Uterus (tissue), 3 donors: ENCODE measurements at regions not wholly inside any gene's neighbourhood (a gene's known extent, or its start where the extent isn't known, plus 50 kb on each side); places are given as distances from the start of the nearest gene placed in this dataset.

Experiments
- DNase-seq, 2 donors: peaks; one replicate each; pipeline ENCODE4 v3.0.0-alpha.2; 2019 to 2020
- H3K27ac ChIP-seq, 2 donors: fragments of 200-600 bp; sonication (generic); 1 replicate in 1 of 2; 2 replicates in 1 of 2; pipeline ENCODE4 v1.5.1; 2016 to 2018
- H3K27me3 ChIP-seq, 2 donors: fragments of 200-600 bp; sonication (generic); one replicate each; pipeline ENCODE4 v1.5.1; 2018 to 2019; ENCODE audit warnings: control low read depth in 1 of 2
- H3K36me3 ChIP-seq, 2 donors: fragments of 200-600 bp; sonication (generic); one replicate each; pipeline ENCODE4 v1.5.1; 2019; ENCODE audit warnings: control low read depth in 1 of 2
- H3K4me1 ChIP-seq, 2 donors: fragments of 200-600 bp; sonication (generic); one replicate each; pipeline ENCODE4 v1.5.1; 2018 to 2019; ENCODE audit warnings: control low read depth in 1 of 2
- H3K4me3 ChIP-seq, 2 donors: fragments of 200-600 bp; sonication (generic); 1 replicate in 1 of 2; 2 replicates in 1 of 2; pipeline ENCODE4 v1.5.1; 2018 to 2019; ENCODE audit warnings: mild to moderate bottlenecking in 1 of 2
- H3K9me3 ChIP-seq, 2 donors: fragments of 200-600 bp; sonication (generic); one replicate each; pipeline ENCODE4 v1.5.1; 2019; ENCODE audit warnings: control low read depth in 1 of 2
- CTCF ChIP-seq, 4 experiments: fragments of 200-600 bp in 2 of 4; fragments of 450-650 bp in 2 of 4; sonication (generic) in 2 of 4; IDR thresholded peaks; one replicate each; pipeline ENCODE4 v1.5.1; 2016 to 2019; ENCODE audit warnings: antibody characterized with exemption in 4 of 4, mild to moderate bottlenecking in 2 of 4, moderate library complexity in 1 of 4
- POLR2A ChIP-seq, 2 donors: fragments of 450-650 bp; IDR thresholded peaks; one replicate each; pipeline ENCODE4 v1.6.1; 2016; ENCODE audit warnings: antibody characterized with exemption in 2 of 2, mild to moderate bottlenecking in 1 of 2, moderate library complexity in 1 of 2
- intact Hi-C: fragments of 100-400 bp; cut with DNase I; formaldehyde crosslinking; loops from one replicate; pipeline ENCODE4 v1.15.1; 2023; ENCODE audit warnings: low total_unique reads
- donor health status: DM: yes; HTN: yes; CAD: no.

GRCh38 chr3:177966493-177966892 lies 569.7 kb upstream of the KCNMB2 start:
- intact Hi-C loops, result no loop called here
- DNase-seq, result no peak

DNA sequence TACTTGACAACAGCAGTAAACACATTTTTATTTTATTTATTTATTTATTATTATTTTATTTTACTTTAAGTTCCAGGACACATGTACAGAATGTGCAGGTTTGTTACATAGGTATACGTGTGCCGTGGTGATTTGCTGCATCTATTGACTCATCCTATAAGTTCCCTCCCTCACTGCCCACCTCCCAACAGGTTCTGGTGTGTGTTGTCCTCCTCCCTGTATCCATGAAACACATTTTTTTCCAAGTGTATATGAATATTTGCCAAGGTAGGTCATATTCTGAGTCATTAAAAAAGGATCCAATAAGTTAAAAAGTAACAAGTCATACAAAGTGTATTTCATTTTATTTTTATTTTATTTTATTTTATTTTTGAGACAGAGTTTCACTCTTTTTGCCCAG lies 567.3 kb upstream of the KCNMB2 start:
- Histone ChIP-seq H3K27ac (no peak overlapping the region), H3K4me1 (no peaks in the 10 kb centered on the region), H3K9me3 (no peaks in the 10 kb centered on the region), H3K27me3 (no peaks in the 10 kb centered on the region), H3K36me3 (no peaks in the 10 kb centered on the region), H3K4me3 (no peak overlapping the region)
- intact Hi-C loops, result no loop called here
- no peak for DNase-seq
- TF ChIP-seq POLR2A (IDR thresholded peaks at IDR 0.05), result no peak

More at GRCh38 chr3:177966493-177966892, 569.7 kb upstream of the KCNMB2 start:
- Histone ChIP-seq H3K27ac (no peak overlapping the region), H3K4me3 (no peak overlapping the region), H3K27me3 (no peaks in the 10 kb centered on the region), H3K36me3 (no peaks in the 10 kb centered on the region), H3K9me3 (no peaks in the 10 kb centered on the region), H3K4me1 (no peaks in the 10 kb centered on the region)
- TF ChIP-seq POLR2A (IDR thresholded peaks at IDR 0.05) (no peak), CTCF (IDR thresholded peaks at IDR 0.05) (no peak)

DNA sequence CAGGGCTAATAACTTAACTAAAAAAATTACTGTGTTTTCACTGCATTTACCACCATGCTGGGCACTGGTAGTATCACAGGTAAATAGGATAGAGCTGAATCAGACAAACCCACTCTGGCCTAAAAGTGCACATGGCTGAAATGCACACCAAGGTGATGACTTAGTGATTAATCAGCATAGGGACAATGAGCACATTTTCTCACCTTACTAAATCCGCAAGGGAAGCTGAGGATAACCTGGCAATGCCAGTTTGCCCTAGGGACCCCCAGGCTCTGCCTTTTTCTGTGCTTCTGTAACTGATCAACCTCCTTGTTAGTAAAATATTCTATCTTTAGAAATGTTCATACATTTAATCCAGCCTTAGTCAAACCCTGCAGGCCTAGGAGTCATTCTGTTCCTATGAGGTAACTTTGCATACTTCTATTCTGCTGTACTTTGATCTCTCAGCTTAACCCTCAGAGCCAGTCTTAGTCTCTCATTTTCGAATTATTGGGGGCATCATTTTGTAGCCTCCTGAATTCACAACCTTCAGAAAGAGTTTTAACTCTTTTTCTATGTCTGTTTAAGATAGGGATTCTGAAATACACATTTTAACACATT lies 562.9 kb upstream of the KCNMB2 start:
- no peak for TF ChIP-seq CTCF (IDR thresholded peaks at IDR 0.05)
- TF ChIP-seq POLR2A (IDR thresholded peaks at IDR 0.05), result no peak
- Histone ChIP-seq H3K4me3 (no peak overlapping the region), H3K36me3 (no peaks in the 10 kb centered on the region), H3K27me3 (no peaks in the 10 kb centered on the region), H3K27ac (no peak overlapping the region), H3K9me3 (no peaks in the 10 kb centered on the region), H3K4me1 (no peaks in the 10 kb centered on the region)
- intact Hi-C loops, result no loop called here
- no peak for DNase-seq

DNA sequence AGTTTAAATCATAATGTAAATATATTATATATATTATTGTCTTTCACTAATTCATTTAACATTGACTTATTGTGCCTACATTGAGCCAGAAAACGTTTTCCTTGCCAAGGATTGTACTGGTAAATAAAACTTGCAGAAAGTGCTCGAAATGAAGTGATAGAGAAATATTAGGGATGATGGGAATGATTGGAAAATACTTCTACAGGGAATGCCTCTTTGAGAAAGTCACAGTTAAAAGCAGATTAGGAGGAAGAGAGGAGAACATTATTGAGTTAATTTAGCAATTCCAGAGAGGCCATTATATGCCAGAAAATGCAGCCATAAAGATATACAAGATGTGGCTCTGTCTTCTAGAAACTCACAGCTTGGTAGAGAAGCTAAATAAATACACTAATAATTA lies 560.0 kb upstream of the KCNMB2 start:
- DNase-seq, result no peak
- intact Hi-C loops, result no loop called here
- Histone ChIP-seq H3K36me3 (no peaks in the 10 kb centered on the region), H3K27me3 (no peaks in the 10 kb centered on the region), H3K4me3 (no peak overlapping the region), H3K4me1 (no peaks in the 10 kb centered on the region), H3K9me3 (no peaks in the 10 kb centered on the region), H3K27ac (no peak overlapping the region)
- TF ChIP-seq POLR2A (IDR thresholded peaks at IDR 0.05) (no peak), CTCF (IDR thresholded peaks at IDR 0.05) (no peak)

DNA sequence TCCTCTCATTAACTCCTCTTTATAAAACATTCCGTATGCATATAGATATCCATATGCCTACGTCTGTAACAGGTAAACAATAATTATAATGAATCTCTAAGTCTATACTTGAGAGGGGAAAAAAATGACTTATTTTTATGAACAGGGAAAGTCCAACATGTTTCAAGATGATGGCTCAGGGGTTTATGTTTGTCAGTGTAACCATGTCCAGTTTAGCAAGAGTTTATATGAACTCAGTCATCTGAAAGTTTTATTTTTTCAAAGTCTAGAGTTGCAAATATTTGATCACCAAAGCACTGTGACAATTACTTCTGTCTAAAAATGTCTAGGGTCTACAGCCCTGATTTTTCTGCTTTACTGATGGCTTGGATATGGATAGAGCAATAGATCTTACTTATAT lies 559.4 kb upstream of the KCNMB2 start:
- no peaks in the 10 kb centered on the region for H3K36me3 ChIP-seq
- intact Hi-C loops, result no loop called here
- H3K9me3 ChIP-seq, result no peaks in the 10 kb centered on the region
- H3K4me3 ChIP-seq, result no peak overlapping the region
- no peaks in the 10 kb centered on the region for H3K27me3 ChIP-seq
- no peaks in the 10 kb centered on the region for H3K4me1 ChIP-seq
- TF ChIP-seq CTCF (IDR thresholded peaks at IDR 0.05), result no peak
- TF ChIP-seq POLR2A (IDR thresholded peaks at IDR 0.05), result no peak
- no peak for DNase-seq
- no peak overlapping the region for H3K27ac ChIP-seq
